Glutamatergic neuron (in vitro differentiated cells): ENCODE measurements at regions not wholly inside any gene's neighbourhood (a gene's known extent, or its start where the extent isn't known, plus 50 kb on each side); places are given as distances from the start of the nearest gene placed in this dataset.
"Not testable (repeated sequence)": the region's sequence is repeated elsewhere in the genome, so short reads cannot be mapped to it uniquely, and the experiment has no call there.

Experiments
- DNase-seq: peaks from one replicate; pipeline ENCODE4 v3.0.0; 2022
- H3K27ac Mint-ChIP-seq: one replicate; pipeline ENCODE4 v1.8.0; 2020; ENCODE audit warnings: mild to moderate bottlenecking, mixed read lengths, inconsistent platforms; ENCODE audit not compliant: unreplicated experiment
- H3K27me3 Mint-ChIP-seq: one replicate; pipeline ENCODE4 v1.8.0; 2020; ENCODE audit warnings: mild to moderate bottlenecking, moderate library complexity, mixed read lengths, inconsistent platforms; ENCODE audit not compliant: unreplicated experiment
- H3K36me3 Mint-ChIP-seq: one replicate; pipeline ENCODE4 v1.8.0; 2020; ENCODE audit warnings: mild to moderate bottlenecking, mixed read lengths, inconsistent platforms; ENCODE audit not compliant: unreplicated experiment
- H3K4me1 Mint-ChIP-seq: one replicate; pipeline ENCODE4 v1.8.0; 2020; ENCODE audit warnings: mild to moderate bottlenecking, low read depth, mixed read lengths, inconsistent platforms; ENCODE audit not compliant: unreplicated experiment
- H3K4me3 Mint-ChIP-seq: one replicate; pipeline ENCODE4 v1.8.0; 2020; ENCODE audit warnings: mild to moderate bottlenecking, mixed read lengths, inconsistent platforms; ENCODE audit not compliant: unreplicated experiment
- H3K9me3 Mint-ChIP-seq: one replicate; pipeline ENCODE4 v1.8.0; 2020; ENCODE audit warnings: mild to moderate bottlenecking, moderate library complexity, mixed read lengths, inconsistent platforms; ENCODE audit not compliant: unreplicated experiment
- CTCF ChIP-seq: fragments of 200-600 bp; sonication (generic); IDR thresholded peaks from one replicate; pipeline ENCODE4 v1.5.0; 2021; ENCODE audit not compliant: partially characterized antibody, unreplicated experiment

- H3K4me3 Mint-ChIP-seq = no peak overlapping the region
- peaks cover 1% of the 10 kb centered on the region for H3K9me3 Mint-ChIP-seq
- H3K27me3 Mint-ChIP-seq = no peaks in the 10 kb centered on the region
- peaks cover 15% of the 10 kb centered on the region for H3K4me1 Mint-ChIP-seq
- peak overlapping the region; percentile 77 for H3K27ac Mint-ChIP-seq
- TF ChIP-seq CTCF = no peak
- no peak for DNase-seq
- H3K36me3 Mint-ChIP-seq = no peaks in the 10 kb centered on the region
Measured at GRCh38 chr5:82984786-82985735, 92.1 kb downstream of the TMEM167A start.

- Mint-ChIP-seq H3K36me3 (peaks cover 11% of the 10 kb centered on the region), H3K4me3 (no peak overlapping the region), H3K9me3 (peaks cover 1% of the 10 kb centered on the region), H3K27me3 (no peaks in the 10 kb centered on the region), H3K27ac (no peak overlapping the region), H3K4me1 (peaks cover 15% of the 10 kb centered on the region)
- no peak for TF ChIP-seq CTCF
- DNase-seq = no peak
Measured at GRCh38 chr5:82982846-82983245, 94.3 kb downstream of the TMEM167A start.

GRCh38 chr5:82976887-82977286, 100.3 kb downstream of the TMEM167A start:
- not testable (repeated sequence) for H3K27me3 Mint-ChIP-seq, H3K4me1 Mint-ChIP-seq, DNase-seq, H3K4me3 Mint-ChIP-seq, H3K9me3 Mint-ChIP-seq, H3K27ac Mint-ChIP-seq
- peaks cover 35% of the 10 kb centered on the region for H3K36me3 Mint-ChIP-seq

GRCh38 chr5:82975812-82976211, 101.4 kb downstream of the TMEM167A start:
- Mint-ChIP-seq H3K9me3 (peaks cover 5% of the 10 kb centered on the region), H3K27ac (no peak overlapping the region)

GRCh38 chr5:82975396-82975795, 101.8 kb downstream of the TMEM167A start:
- no peak for TF ChIP-seq CTCF
- no peak for DNase-seq
- Mint-ChIP-seq H3K27me3 (peaks cover 2% of the 10 kb centered on the region), H3K27ac (no peak overlapping the region), H3K4me1 (no peaks in the 10 kb centered on the region), H3K4me3 (no peak overlapping the region), H3K36me3 (peaks cover 35% of the 10 kb centered on the region), H3K9me3 (peaks cover 5% of the 10 kb centered on the region)

More at GRCh38 chr5:82975812-82976211, 101.4 kb downstream of the TMEM167A start:
- TF ChIP-seq CTCF = no peak
- H3K4me3 Mint-ChIP-seq = no peak overlapping the region
- DNase-seq = no peak
- peaks cover 2% of the 10 kb centered on the region for H3K27me3 Mint-ChIP-seq
- H3K4me1 Mint-ChIP-seq = no peaks in the 10 kb centered on the region
- peaks cover 35% of the 10 kb centered on the region for H3K36me3 Mint-ChIP-seq

GRCh38 chr5:82974346-82974745, 102.8 kb downstream of the TMEM167A start:
- not testable (repeated sequence) for DNase-seq, H3K27me3 Mint-ChIP-seq, H3K9me3 Mint-ChIP-seq, H3K4me1 Mint-ChIP-seq, H3K4me3 Mint-ChIP-seq, H3K27ac Mint-ChIP-seq
- H3K36me3 Mint-ChIP-seq = peaks cover 33% of the 10 kb centered on the region
